T-helper 17 cell (primary cell): ENCODE measurements at regions not wholly inside any gene's neighbourhood (a gene's known extent, or its start where the extent isn't known, plus 50 kb on each side); places are given as distances from the start of the nearest gene placed in this dataset.

Source experiments
- ATAC-seq: fragments of 150-1000 bp; cut with Tn5 transposase; 2 replicates; pipeline ENCODE4 v1.10.0; 2021; ENCODE audit warnings: mild to moderate bottlenecking, moderate library complexity
- DNase-seq, 3 donors: peaks; one replicate each; pipeline versions ENCODE4 v3.0.0 to v3.0.0-alpha.2; 2020 to 2021
- H3K9me3 ChIP-seq: one replicate; pipeline ENCODE4 v1.7.0; 2013; ENCODE audit warnings: low read length, mild to moderate bottlenecking; ENCODE audit not compliant: control insufficient read depth, poor library complexity, severe bottlenecking
- H3K27ac Mint-ChIP-seq: one replicate; pipeline ENCODE4 v1.8.0; 2022; ENCODE audit warnings: mild to moderate bottlenecking, moderate library complexity, mixed read lengths
- H3K27me3 Mint-ChIP-seq: one replicate; pipeline ENCODE4 v1.8.0; 2022; ENCODE audit warnings: mixed read lengths
- H3K36me3 Mint-ChIP-seq: one replicate; pipeline ENCODE4 v1.8.0; 2022; ENCODE audit warnings: low read depth, mixed read lengths
- H3K4me1 Mint-ChIP-seq: one replicate; pipeline ENCODE4 v1.8.0; 2022; ENCODE audit warnings: mild to moderate bottlenecking, mixed read lengths
- H3K4me3 Mint-ChIP-seq: one replicate; pipeline ENCODE4 v1.8.0; 2022; ENCODE audit warnings: mild to moderate bottlenecking, moderate library complexity, mixed read lengths

GRCh38 chr2:167776359-167776758 lies 471.0 kb downstream of the STK39 start:
- Mint-ChIP-seq H3K27ac (no peak overlapping the region), H3K4me3 (no peak overlapping the region), H3K4me1 (no peaks in the 10 kb centered on the region), H3K27me3 (peaks cover 9% of the 10 kb centered on the region), H3K36me3 (no peaks in the 10 kb centered on the region)
- no peaks in the 10 kb centered on the region for H3K9me3 ChIP-seq
- ATAC-seq (no peak), DNase-seq (no peak)

- H3K27ac Mint-ChIP-seq: no peak overlapping the region
- H3K36me3 Mint-ChIP-seq: no peaks in the 10 kb centered on the region
- H3K9me3 ChIP-seq: no peaks in the 10 kb centered on the region
- no peak for DNase-seq
- no peak for ATAC-seq
- no peaks in the 10 kb centered on the region for H3K27me3 Mint-ChIP-seq
- H3K4me3 Mint-ChIP-seq: no peak overlapping the region
- H3K4me1 Mint-ChIP-seq: no peaks in the 10 kb centered on the region
Measured at GRCh38 chr2:167771628-167772027, 475.8 kb downstream of the STK39 start.

- ATAC-seq (no peak), DNase-seq (no peak)
- Mint-ChIP-seq H3K4me1 (no peaks in the 10 kb centered on the region), H3K36me3 (no peaks in the 10 kb centered on the region), H3K27ac (no peak overlapping the region), H3K27me3 (no peaks in the 10 kb centered on the region), H3K4me3 (no peak overlapping the region)
- no peaks in the 10 kb centered on the region for H3K9me3 ChIP-seq
Measured at GRCh38 chr2:167769020-167769419, 478.4 kb downstream of the STK39 start.

GRCh38 chr2:167767830-167768229 lies 479.6 kb downstream of the STK39 start:
- no peaks in the 10 kb centered on the region for H3K36me3 Mint-ChIP-seq
- no peak overlapping the region for H3K27ac Mint-ChIP-seq
- ATAC-seq (no peak), DNase-seq (no peak)
- no peak overlapping the region for H3K4me3 Mint-ChIP-seq
- no peaks in the 10 kb centered on the region for H3K27me3 Mint-ChIP-seq
- H3K9me3 ChIP-seq: no peaks in the 10 kb centered on the region
- H3K4me1 Mint-ChIP-seq: no peaks in the 10 kb centered on the region

GRCh38 chr2:167764772-167765341 lies 482.5 kb downstream of the STK39 start:
- Mint-ChIP-seq H3K4me3 (no peak overlapping the region), H3K4me1 (no peaks in the 10 kb centered on the region), H3K36me3 (no peaks in the 10 kb centered on the region), H3K27me3 (no peaks in the 10 kb centered on the region), H3K27ac (no peak overlapping the region)
- H3K9me3 ChIP-seq: no peaks in the 10 kb centered on the region
- ATAC-seq (no peak), DNase-seq (no peak)

- Mint-ChIP-seq H3K27ac (no peak overlapping the region), H3K4me1 (no peaks in the 10 kb centered on the region)
- no peak for ATAC-seq
Measured at GRCh38 chr2:167761465-167762136, 485.8 kb downstream of the STK39 start.

GRCh38 chr2:167759531-167759930 lies 487.9 kb downstream of the STK39 start:
- H3K9me3 ChIP-seq: no peaks in the 10 kb centered on the region
- no peak overlapping the region for H3K4me3 Mint-ChIP-seq
- DNase-seq: no peak
- H3K36me3 Mint-ChIP-seq: no peaks in the 10 kb centered on the region
- H3K27me3 Mint-ChIP-seq: peaks cover 6% of the 10 kb centered on the region
- no peak overlapping the region for H3K27ac Mint-ChIP-seq
- ATAC-seq: no peak
- no peaks in the 10 kb centered on the region for H3K4me1 Mint-ChIP-seq

More at GRCh38 chr2:167761465-167762136, 485.8 kb downstream of the STK39 start:
- no peaks in the 10 kb centered on the region for H3K36me3 Mint-ChIP-seq
- no peak overlapping the region for H3K4me3 Mint-ChIP-seq
- DNase-seq: no peak
- H3K9me3 ChIP-seq: no peaks in the 10 kb centered on the region
- peaks cover under 1% of the 10 kb centered on the region for H3K27me3 Mint-ChIP-seq

GRCh38 chr2:167758292-167758691 lies 489.1 kb downstream of the STK39 start:
- H3K27me3 Mint-ChIP-seq: peaks cover 6% of the 10 kb centered on the region
- no peak for ATAC-seq
- DNase-seq: no peak

GRCh38 chr2:167756446-167756845 lies 490.9 kb downstream of the STK39 start:
- H3K9me3 ChIP-seq: no peaks in the 10 kb centered on the region
- no peak for DNase-seq
- Mint-ChIP-seq H3K27ac (no peak overlapping the region), H3K4me1 (no peaks in the 10 kb centered on the region), H3K4me3 (no peak overlapping the region), H3K27me3 (peaks cover 11% of the 10 kb centered on the region), H3K36me3 (no peaks in the 10 kb centered on the region)
- no peak for ATAC-seq

More at GRCh38 chr2:167758292-167758691, 489.1 kb downstream of the STK39 start:
- no peaks in the 10 kb centered on the region for H3K9me3 ChIP-seq
- Mint-ChIP-seq H3K27ac (no peak overlapping the region), H3K4me1 (no peaks in the 10 kb centered on the region), H3K4me3 (no peak overlapping the region), H3K36me3 (no peaks in the 10 kb centered on the region)

GRCh38 chr2:167753142-167753541 lies 494.3 kb downstream of the STK39 start:
- ATAC-seq (no peak), DNase-seq (no peak)
- Mint-ChIP-seq H3K27ac (no peak overlapping the region), H3K4me1 (no peaks in the 10 kb centered on the region), H3K4me3 (no peak overlapping the region), H3K36me3 (no peaks in the 10 kb centered on the region), H3K27me3 (peaks cover 31% of the 10 kb centered on the region)
- H3K9me3 ChIP-seq: no peaks in the 10 kb centered on the region

GRCh38 chr2:167752734-167753133 lies 494.7 kb downstream of the STK39 start:
- Mint-ChIP-seq H3K36me3 (no peaks in the 10 kb centered on the region), H3K27me3 (peaks cover 33% of the 10 kb centered on the region), H3K4me1 (no peaks in the 10 kb centered on the region), H3K4me3 (no peak overlapping the region), H3K27ac (no peak overlapping the region)
- ATAC-seq (no peak), DNase-seq (no peak)
- no peaks in the 10 kb centered on the region for H3K9me3 ChIP-seq

- DNase-seq: no peak
- no peak for ATAC-seq
- Mint-ChIP-seq H3K27ac (no peak overlapping the region), H3K27me3 (peaks cover 35% of the 10 kb centered on the region), H3K36me3 (no peaks in the 10 kb centered on the region), H3K4me1 (no peaks in the 10 kb centered on the region), H3K4me3 (no peak overlapping the region)
- peaks cover 3% of the 10 kb centered on the region for H3K9me3 ChIP-seq
Measured at GRCh38 chr2:167750675-167751074, 496.7 kb downstream of the STK39 start.

- no peak for DNase-seq
- no peak for ATAC-seq
- no peak overlapping the region for H3K4me3 Mint-ChIP-seq
- H3K27me3 Mint-ChIP-seq: peaks cover 35% of the 10 kb centered on the region
- H3K4me1 Mint-ChIP-seq: no peaks in the 10 kb centered on the region
- no peaks in the 10 kb centered on the region for H3K36me3 Mint-ChIP-seq
- peaks cover 3% of the 10 kb centered on the region for H3K9me3 ChIP-seq
- no peak overlapping the region for H3K27ac Mint-ChIP-seq
Measured at GRCh38 chr2:167749660-167750059, 497.7 kb downstream of the STK39 start.

GRCh38 chr2:167749016-167749415 lies 498.4 kb downstream of the STK39 start:
- Mint-ChIP-seq H3K27me3 (peaks cover 35% of the 10 kb centered on the region), H3K4me1 (no peaks in the 10 kb centered on the region), H3K36me3 (no peaks in the 10 kb centered on the region), H3K27ac (no peak overlapping the region), H3K4me3 (no peak overlapping the region)
- ATAC-seq (no peak), DNase-seq (no peak)
- H3K9me3 ChIP-seq: peaks cover 3% of the 10 kb centered on the region
